ENCODE measurements at regions not wholly inside any gene's neighbourhood (a gene's known extent, or its start where the extent isn't known, plus 50 kb on each side); places are given as distances from the start of the nearest gene placed in this dataset.

DNA sequence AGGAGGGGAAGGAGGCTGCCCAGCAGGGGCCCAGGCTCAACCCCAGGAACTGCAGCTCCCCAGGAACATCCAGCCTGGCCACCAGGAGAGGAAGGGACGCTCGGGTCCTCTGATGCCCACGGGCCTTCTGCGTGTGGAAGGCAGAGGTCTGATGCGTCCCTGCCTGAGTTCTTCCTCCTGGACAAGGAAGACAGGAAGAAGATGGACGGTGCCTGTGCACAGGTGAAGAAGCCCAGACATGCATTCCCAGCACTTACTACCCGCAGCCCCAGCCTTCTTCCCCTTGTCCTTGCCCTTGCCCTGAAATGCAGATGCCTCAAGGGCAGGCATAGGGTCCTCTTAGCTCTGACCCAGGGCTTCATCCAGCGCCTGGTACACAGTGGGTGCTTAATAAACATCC, 56.7 kb upstream of the IRX1 start:
- Histone ChIP-seq H3K9me3 (ENCODE audit: control extremely low read depth in 1 of 3, control insufficient read depth in 2 of 3, insufficient read depth in 1 of 3, low read length in 2 of 3) (peaks cover 0 to 40% (median 0%) of the 10 kb centered on the region in 3 donors), H3K79me2 (ENCODE audit: control insufficient read depth, insufficient read depth, low read length) (no peaks in the 10 kb centered on the region), H4K20me1 (ENCODE audit: control insufficient read depth, insufficient read depth, low read length, poor library complexity, severe bottlenecking) (no peaks in the 10 kb centered on the region), H3K36me3 (replicated peaks in 1 of 2; ENCODE audit: control extremely low read depth in 1 of 2, control insufficient read depth in 1 of 2, extremely low read depth in 1 of 2, insufficient read depth in 2 of 2, low read length in 1 of 2) (no peaks in the 10 kb centered on the region), H3K9ac (ENCODE audit: low read length) (no peak overlapping the region), H3K4me3 (ENCODE audit: control extremely low read depth in 1 of 5, extremely low read depth in 1 of 5, insufficient read depth in 1 of 5, low read depth in 2 of 5, low read length in 4 of 5) (no peak overlapping the region), H3K27ac (ENCODE audit: low read length in 2 of 2) (no peak overlapping the region), H3K27me3 (replicated peaks in 1 of 4; ENCODE audit: control extremely low read depth in 1 of 4, control insufficient read depth in 3 of 4, insufficient read depth in 4 of 4, low read length in 3 of 4) (no peaks in the 10 kb centered on the region), H2AFZ (ENCODE audit: insufficient read depth, low read depth, low read length, poor library complexity, severe bottlenecking) (no peak overlapping the region), H3K4me2 (replicated peaks; ENCODE audit: low read depth, low read length, poor library complexity, severe bottlenecking) (no peak overlapping the region), H3K4me1 (ENCODE audit: control insufficient read depth in 2 of 2, insufficient read depth in 2 of 2, low read length in 2 of 2) (no peaks in the 10 kb centered on the region)
- no peaks in the 10 kb centered on the region for H3K27me3 Mint-ChIP-seq
- DNase-seq (no peak), ATAC-seq (ENCODE audit: low read depth) (no peak)
- H3K4me3 Mint-ChIP-seq = no peak overlapping the region
- TF ChIP-seq CTCF (IDR thresholded peaks at IDR 0.05) = no peak
- TF ChIP-seq EZH2 (IDR thresholded peaks at IDR 0.05; ENCODE audit: borderline replicate concordance, insufficient read depth, low read depth, low read length, poor library complexity, severe bottlenecking) = no peak
- no peaks in the 10 kb centered on the region for H3K4me1 Mint-ChIP-seq
- ChIA-PET POLR2A (no interaction called here), CTCF (no interaction called here)
- H3K27ac Mint-ChIP-seq = no peak overlapping the region
- WGBS (ENCODE audit: insufficient coverage) = 92% methylated on average over 8 of the region's 8 CpGs
- no peaks in the 10 kb centered on the region for H3K9me3 Mint-ChIP-seq (ENCODE audit: insufficient read depth)
- intact Hi-C loops (cut with micrococcal nuclease) = no loop called here

DNA sequence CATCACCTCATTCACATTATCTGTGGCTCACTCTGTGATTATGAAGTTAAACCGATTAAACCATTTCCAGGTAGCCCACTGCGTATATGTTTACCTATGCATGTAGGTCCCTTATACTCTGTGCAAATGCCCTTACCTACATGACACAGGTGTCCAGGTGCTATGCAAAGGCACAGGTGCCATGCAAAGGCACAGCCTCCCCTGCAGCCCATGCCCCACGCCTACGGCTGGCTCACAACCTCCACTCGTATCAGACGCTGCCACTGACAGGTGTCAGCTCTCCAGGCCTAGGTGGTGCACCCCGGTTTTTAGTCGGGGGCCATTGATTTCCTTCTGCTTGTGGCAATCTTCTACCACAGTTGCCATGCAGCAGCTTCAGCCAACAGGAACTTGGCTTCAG, 57.7 kb upstream of the IRX1 start:
- H3K9ac ChIP-seq (ENCODE audit: low read length) = no peak overlapping the region
- no peak overlapping the region for H2AFZ ChIP-seq (ENCODE audit: insufficient read depth, low read depth, low read length, poor library complexity, severe bottlenecking)
- Mint-ChIP-seq H3K4me3 (no peak overlapping the region), H3K9me3 (ENCODE audit: insufficient read depth) (no peaks in the 10 kb centered on the region), H3K27me3 (no peaks in the 10 kb centered on the region), H3K4me1 (no peaks in the 10 kb centered on the region), H3K27ac (no peak overlapping the region)
- ATAC-seq (ENCODE audit: low read depth) (no peak), DNase-seq (no peak)
- H3K4me3 ChIP-seq (ENCODE audit: control extremely low read depth in 1 of 5, extremely low read depth in 1 of 5, insufficient read depth in 1 of 5, low read depth in 2 of 5, low read length in 4 of 5) = no peak overlapping the region
- ChIA-PET POLR2A (no interaction called here), CTCF (no interaction called here)
- no peak overlapping the region for H3K27ac ChIP-seq (ENCODE audit: low read length in 2 of 2)
- WGBS (ENCODE audit: insufficient coverage) = 92% methylated on average over 8 of the region's 8 CpGs
- H3K4me2 ChIP-seq (replicated peaks; ENCODE audit: low read depth, low read length, poor library complexity, severe bottlenecking) = no peak overlapping the region
- no peaks in the 10 kb centered on the region for H3K36me3 ChIP-seq (replicated peaks in 1 of 2; ENCODE audit: control extremely low read depth in 1 of 2, control insufficient read depth in 1 of 2, extremely low read depth in 1 of 2, insufficient read depth in 2 of 2, low read length in 1 of 2)
- no peaks in the 10 kb centered on the region for H3K27me3 ChIP-seq (replicated peaks in 1 of 4; ENCODE audit: control extremely low read depth in 1 of 4, control insufficient read depth in 3 of 4, insufficient read depth in 4 of 4, low read length in 3 of 4)
- no peaks in the 10 kb centered on the region for H3K79me2 ChIP-seq (ENCODE audit: control insufficient read depth, insufficient read depth, low read length)
- H4K20me1 ChIP-seq (ENCODE audit: control insufficient read depth, insufficient read depth, low read length, poor library complexity, severe bottlenecking) = no peaks in the 10 kb centered on the region
- no peaks in the 10 kb centered on the region for H3K4me1 ChIP-seq (ENCODE audit: control insufficient read depth in 2 of 2, insufficient read depth in 2 of 2, low read length in 2 of 2)
- TF ChIP-seq EZH2 (IDR thresholded peaks at IDR 0.05; ENCODE audit: borderline replicate concordance, insufficient read depth, low read depth, low read length, poor library complexity, severe bottlenecking) (no peak), CTCF (IDR thresholded peaks at IDR 0.05) (no peak)
- peaks cover 0 to 40% (median 0%) of the 10 kb centered on the region in 3 donors for H3K9me3 ChIP-seq (ENCODE audit: control extremely low read depth in 1 of 3, control insufficient read depth in 2 of 3, insufficient read depth in 1 of 3, low read length in 2 of 3)
- intact Hi-C loops (cut with micrococcal nuclease) = no loop called here
